ENCODE measurements at regions not wholly inside any gene's neighbourhood (a gene's known extent, or its start where the extent isn't known, plus 50 kb on each side); places are given as distances from the start of the nearest gene placed in this dataset.
A peak's percentile ranks its signal among the peaks of the same experiment; 100 is the strongest.

GRCh38 chr6:159479146-159479545, 213.9 kb downstream of the SOD2 start:
- no peak overlapping the region for H3K27ac ChIP-seq (ENCODE audit: low read length)
- H3K9me3 ChIP-seq (ENCODE audit: control insufficient read depth, low read length) = no peaks in the 10 kb centered on the region
- no peaks in the 10 kb centered on the region for H3K27me3 ChIP-seq (ENCODE audit: control insufficient read depth, insufficient read depth)
- DNase-seq (no peak), ATAC-seq (no peak)
- no peak overlapping the region for H3K4me3 ChIP-seq (ENCODE audit: low read length)
- intact Hi-C loops (cut with DNase I) = no loop called here
- no peaks in the 10 kb centered on the region for H3K4me1 ChIP-seq (ENCODE audit: control insufficient read depth, insufficient read depth, low read length)

GRCh38 chr6:159473475-159474263, 219.4 kb downstream of the SOD2 start:
- H3K27ac ChIP-seq (ENCODE audit: low read length) = no peak overlapping the region
- peak in 1 of 3 donors; percentile 77 for DNase-seq
- ATAC-seq = peak in 1 of 2 donors; percentile 60
- no peaks in the 10 kb centered on the region for H3K4me1 ChIP-seq (ENCODE audit: control insufficient read depth, insufficient read depth, low read length)
- H3K9me3 ChIP-seq (ENCODE audit: control insufficient read depth, low read length) = no peaks in the 10 kb centered on the region
- H3K27me3 ChIP-seq (ENCODE audit: control insufficient read depth, insufficient read depth) = no peaks in the 10 kb centered on the region
- 54% methylated on average over 4 of the region's 4 CpGs for WGBS
- intact Hi-C loops (cut with DNase I) = no loop called here
- no peak overlapping the region for H3K4me3 ChIP-seq (ENCODE audit: low read length)

- Histone ChIP-seq H3K27me3 (ENCODE audit: control insufficient read depth, insufficient read depth) (no peaks in the 10 kb centered on the region), H3K9me3 (ENCODE audit: control insufficient read depth, low read length) (no peaks in the 10 kb centered on the region), H3K27ac (ENCODE audit: low read length) (no peak overlapping the region), H3K4me1 (ENCODE audit: control insufficient read depth, insufficient read depth, low read length) (no peaks in the 10 kb centered on the region), H3K4me3 (ENCODE audit: low read length) (no peak overlapping the region)
- ATAC-seq (no peak), DNase-seq (no peak)
- intact Hi-C loops (cut with DNase I) = no loop called here
- 78% methylated on average over 3 of the region's 3 CpGs for WGBS
These were observed 222.6 kb downstream of the SOD2 start for GRCh38 chr6:159470397-159470796.

- no peaks in the 10 kb centered on the region for H3K4me1 ChIP-seq (ENCODE audit: control insufficient read depth, insufficient read depth, low read length)
- no peak overlapping the region for H3K27ac ChIP-seq (ENCODE audit: low read length)
- no peaks in the 10 kb centered on the region for H3K9me3 ChIP-seq (ENCODE audit: control insufficient read depth, low read length)
- DNase-seq (no peak), ATAC-seq (no peak)
- intact Hi-C loops (cut with DNase I) = loop anchor here in 2 of 4 donors (10.0 kb wide), 2 partner anchors 285 to 295 kb away; no protein-coding TSS in a partner anchor
- WGBS = 90% methylated on average over 4 of the region's 4 CpGs
- H3K27me3 ChIP-seq (ENCODE audit: control insufficient read depth, insufficient read depth) = no peaks in the 10 kb centered on the region
- no peak overlapping the region for H3K4me3 ChIP-seq (ENCODE audit: low read length)
These were observed 223.6 kb downstream of the SOD2 start for GRCh38 chr6:159469443-159469842.

GRCh38 chr6:159468994-159469393, 224.0 kb downstream of the SOD2 start:
- Histone ChIP-seq H3K9me3 (ENCODE audit: control insufficient read depth, low read length) (no peaks in the 10 kb centered on the region), H3K4me3 (ENCODE audit: low read length) (no peak overlapping the region), H3K27ac (ENCODE audit: low read length) (no peak overlapping the region), H3K27me3 (ENCODE audit: control insufficient read depth, insufficient read depth) (no peaks in the 10 kb centered on the region), H3K4me1 (ENCODE audit: control insufficient read depth, insufficient read depth, low read length) (no peaks in the 10 kb centered on the region)
- ATAC-seq (no peak), DNase-seq (no peak)
- intact Hi-C loops (cut with DNase I) = loop anchor here in 2 of 4 donors (10.0 kb wide), 2 partner anchors 284 to 294 kb away; no protein-coding TSS in a partner anchor
- WGBS = 64% methylated on average over 3 of the region's 3 CpGs

GRCh38 chr6:159467473-159468041, 225.5 kb downstream of the SOD2 start:
- Histone ChIP-seq H3K27me3 (ENCODE audit: control insufficient read depth, insufficient read depth) (no peaks in the 10 kb centered on the region), H3K9me3 (ENCODE audit: control insufficient read depth, low read length) (no peaks in the 10 kb centered on the region), H3K4me3 (ENCODE audit: low read length) (no peak overlapping the region), H3K27ac (ENCODE audit: low read length) (no peak overlapping the region), H3K4me1 (ENCODE audit: control insufficient read depth, insufficient read depth, low read length) (no peaks in the 10 kb centered on the region)
- DNase-seq = no peak
- WGBS = 50% methylated on average over 5 of the region's 5 CpGs
- intact Hi-C loops (cut with DNase I) = loop anchor here in 2 of 4 donors (10.0 kb wide), 2 partner anchors 283 to 293 kb away; no protein-coding TSS in a partner anchor
- no peak for ATAC-seq

GRCh38 chr6:159466926-159467325, 226.1 kb downstream of the SOD2 start:
- Histone ChIP-seq H3K27ac (ENCODE audit: low read length) (no peak overlapping the region), H3K9me3 (ENCODE audit: control insufficient read depth, low read length) (no peaks in the 10 kb centered on the region), H3K4me1 (ENCODE audit: control insufficient read depth, insufficient read depth, low read length) (no peaks in the 10 kb centered on the region), H3K27me3 (ENCODE audit: control insufficient read depth, insufficient read depth) (no peaks in the 10 kb centered on the region), H3K4me3 (ENCODE audit: low read length) (no peak overlapping the region)
- intact Hi-C loops (cut with DNase I) = loop anchor here in 2 of 4 donors (10.0 kb wide), 2 partner anchors 282 to 292 kb away; no protein-coding TSS in a partner anchor
- ATAC-seq = no peak
- 57% methylated on average over 2 of the region's 2 CpGs for WGBS
- DNase-seq = no peak

- 55% methylated on average over 9 of the region's 9 CpGs for WGBS
- H3K4me3 ChIP-seq (ENCODE audit: low read length) = no peak overlapping the region
- no peaks in the 10 kb centered on the region for H3K27me3 ChIP-seq (ENCODE audit: control insufficient read depth, insufficient read depth)
- DNase-seq = no peak
- no peak for ATAC-seq
- H3K27ac ChIP-seq (ENCODE audit: low read length) = no peak overlapping the region
- no peaks in the 10 kb centered on the region for H3K4me1 ChIP-seq (ENCODE audit: control insufficient read depth, insufficient read depth, low read length)
- H3K9me3 ChIP-seq (ENCODE audit: control insufficient read depth, low read length) = no peaks in the 10 kb centered on the region
- intact Hi-C loops (cut with DNase I) = loop anchor here in 2 of 4 donors (10.0 kb wide), 2 partner anchors 280 to 290 kb away; no protein-coding TSS in a partner anchor
These were observed 228.2 kb downstream of the SOD2 start for GRCh38 chr6:159464816-159465215.

GRCh38 chr6:159463119-159463829, 229.8 kb downstream of the SOD2 start:
- DNase-seq = no peak
- WGBS = 74% methylated on average over 22 of the region's 22 CpGs
- Histone ChIP-seq H3K9me3 (ENCODE audit: control insufficient read depth, low read length) (no peaks in the 10 kb centered on the region), H3K27ac (ENCODE audit: low read length) (no peak overlapping the region), H3K27me3 (ENCODE audit: control insufficient read depth, insufficient read depth) (no peaks in the 10 kb centered on the region), H3K4me1 (ENCODE audit: control insufficient read depth, insufficient read depth, low read length) (no peaks in the 10 kb centered on the region), H3K4me3 (ENCODE audit: low read length) (no peak overlapping the region)
- intact Hi-C loops (cut with DNase I) = loop anchor here in 2 of 4 donors (10.0 kb wide), 2 partner anchors 278 to 288 kb away; no protein-coding TSS in a partner anchor
- ATAC-seq = no peak

- no peak for DNase-seq
- Histone ChIP-seq H3K4me3 (ENCODE audit: low read length) (no peak overlapping the region), H3K4me1 (ENCODE audit: control insufficient read depth, insufficient read depth, low read length) (no peaks in the 10 kb centered on the region), H3K9me3 (ENCODE audit: control insufficient read depth, low read length) (no peaks in the 10 kb centered on the region), H3K27me3 (ENCODE audit: control insufficient read depth, insufficient read depth) (no peaks in the 10 kb centered on the region), H3K27ac (ENCODE audit: low read length) (no peak overlapping the region)
- intact Hi-C loops (cut with DNase I) = loop anchor here in 2 of 4 donors (10.0 kb wide), 2 partner anchors 278 to 288 kb away; no protein-coding TSS in a partner anchor
- ATAC-seq = no peak
- WGBS = 44% methylated on average over 7 of the region's 7 CpGs
These were observed 230.6 kb downstream of the SOD2 start for GRCh38 chr6:159462431-159462830.

GRCh38 chr6:159461998-159462397, 231.0 kb downstream of the SOD2 start:
- no peak for ATAC-seq
- no peaks in the 10 kb centered on the region for H3K27me3 ChIP-seq (ENCODE audit: control insufficient read depth, insufficient read depth)
- no peak for DNase-seq
- H3K27ac ChIP-seq (ENCODE audit: low read length) = no peak overlapping the region
- intact Hi-C loops (cut with DNase I) = loop anchor here in 2 of 4 donors (10.0 kb wide), 2 partner anchors 277 to 287 kb away; no protein-coding TSS in a partner anchor
- 87% methylated on average over 1 of the region's 1 CpG for WGBS
- no peaks in the 10 kb centered on the region for H3K9me3 ChIP-seq (ENCODE audit: control insufficient read depth, low read length)
- H3K4me3 ChIP-seq (ENCODE audit: low read length) = no peak overlapping the region
- H3K4me1 ChIP-seq (ENCODE audit: control insufficient read depth, insufficient read depth, low read length) = no peaks in the 10 kb centered on the region
